Calu3 (cell line): ENCODE measurements at regions not wholly inside any gene's neighbourhood (a gene's known extent, or its start where the extent isn't known, plus 50 kb on each side); places are given as distances from the start of the nearest gene placed in this dataset.

Experiments
- BruUV-seq: library from RNA; stranded (reverse); fragments of 400-500 nt; replicated peaks from 2 replicates; lab custom pipeline; 2021; lab: Mats Ljungman, UMichigan
- CTCF ChIA-PET: fragments of 300-600 bp; sonication (Branson Sonifier 250); formaldehyde crosslinking; loops from one replicate; lab custom pipeline; 2022; ENCODE audit warnings: antibody characterized with exemption; lab: Charles Lee
- DNase-seq: peaks from one replicate; pipeline ENCODE4 v3.0.0; 2022
- H3K27ac Mint-ChIP-seq: one replicate; pipeline ENCODE4 v1.8.0; 2022; ENCODE audit warnings: mixed read lengths; ENCODE audit not compliant: unreplicated experiment
- H3K27me3 Mint-ChIP-seq: one replicate; pipeline ENCODE4 v1.8.0; 2022; ENCODE audit warnings: mixed read lengths; ENCODE audit not compliant: unreplicated experiment
- H3K36me3 Mint-ChIP-seq: one replicate; pipeline ENCODE4 v1.8.0; 2022; ENCODE audit warnings: mild to moderate bottlenecking, moderate library complexity, mixed read lengths; ENCODE audit not compliant: insufficient read depth, unreplicated experiment
- H3K4me1 Mint-ChIP-seq: one replicate; pipeline ENCODE4 v1.8.0; 2022; ENCODE audit warnings: mild to moderate bottlenecking, low read depth, mixed read lengths; ENCODE audit not compliant: unreplicated experiment
- H3K4me3 Mint-ChIP-seq: one replicate; pipeline ENCODE4 v1.8.0; 2022; ENCODE audit warnings: mild to moderate bottlenecking, low read depth, moderate library complexity, mixed read lengths; ENCODE audit not compliant: unreplicated experiment
- H3K9me3 Mint-ChIP-seq: one replicate; pipeline ENCODE4 v1.8.0; 2022; ENCODE audit warnings: low read depth, mixed read lengths; ENCODE audit not compliant: unreplicated experiment
- CTCF ChIP-seq: fragments of 200-600 bp; IDR thresholded peaks from one replicate; pipeline ENCODE4 v1.8.0; 2022; ENCODE audit warnings: antibody characterized with exemption; ENCODE audit not compliant: unreplicated experiment
- intact Hi-C: fragments of 100-400 bp; cut with micrococcal nuclease; formaldehyde crosslinking; loops from one replicate; pipeline ENCODE4 v1.10.0; 2022; ENCODE audit not compliant: unreplicated experiment

DNA sequence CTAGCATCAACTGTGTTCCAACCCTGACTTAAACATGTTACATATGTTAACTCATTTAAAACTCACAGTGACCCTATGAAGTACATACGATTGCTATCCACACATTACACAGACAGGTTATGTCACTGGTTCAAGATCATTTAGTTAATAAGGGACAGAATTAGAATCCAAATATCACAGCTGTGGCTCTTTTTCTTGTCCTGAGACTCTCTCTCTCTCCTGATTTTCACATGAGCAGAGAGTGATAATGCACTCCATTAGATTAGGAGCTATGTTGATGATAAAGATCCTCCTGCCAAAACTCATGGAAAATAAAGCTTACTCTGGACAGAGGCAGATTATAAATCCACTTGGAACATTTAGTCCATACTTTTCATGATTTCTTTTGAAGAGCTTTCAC, 408.3 kb downstream of the PPARGC1A start:
- Mint-ChIP-seq H3K4me1 (peaks cover 16% of the 10 kb centered on the region), H3K9me3 (no peaks in the 10 kb centered on the region), H3K27me3 (no peaks in the 10 kb centered on the region), H3K4me3 (no peak overlapping the region), H3K36me3 (no peaks in the 10 kb centered on the region), H3K27ac (no peak overlapping the region)
- no peak for DNase-seq
- CTCF ChIA-PET: no interaction called here
- intact Hi-C loops: no loop called here
- no TSS peak for BruUV-seq
- no peak for TF ChIP-seq CTCF

- Mint-ChIP-seq H3K27ac (no peak overlapping the region), H3K4me3 (no peak overlapping the region)
- BruUV-seq: no TSS peak
These were observed 411.9 kb downstream of the PPARGC1A start for GRCh38 chr4:23477905-23478304.

GRCh38 chr4:23476515-23477090, 413.2 kb downstream of the PPARGC1A start:
- Mint-ChIP-seq H3K4me3 (no peak overlapping the region), H3K27me3 (no peaks in the 10 kb centered on the region), H3K9me3 (peaks cover 8% of the 10 kb centered on the region), H3K27ac (peak overlapping the region; percentile 45), H3K36me3 (no peaks in the 10 kb centered on the region), H3K4me1 (peaks cover 16% of the 10 kb centered on the region)
- CTCF ChIA-PET: no interaction called here
- intact Hi-C loops: no loop called here
- TF ChIP-seq CTCF: no peak
- BruUV-seq: no TSS peak
- peak; percentile 54 for DNase-seq

More at GRCh38 chr4:23477905-23478304, 411.9 kb downstream of the PPARGC1A start:
- Mint-ChIP-seq H3K27me3 (no peaks in the 10 kb centered on the region), H3K4me1 (peaks cover 16% of the 10 kb centered on the region), H3K9me3 (no peaks in the 10 kb centered on the region), H3K36me3 (no peaks in the 10 kb centered on the region)
- CTCF ChIA-PET: no interaction called here
- no peak for DNase-seq
- intact Hi-C loops: no loop called here
- TF ChIP-seq CTCF: no peak

DNA sequence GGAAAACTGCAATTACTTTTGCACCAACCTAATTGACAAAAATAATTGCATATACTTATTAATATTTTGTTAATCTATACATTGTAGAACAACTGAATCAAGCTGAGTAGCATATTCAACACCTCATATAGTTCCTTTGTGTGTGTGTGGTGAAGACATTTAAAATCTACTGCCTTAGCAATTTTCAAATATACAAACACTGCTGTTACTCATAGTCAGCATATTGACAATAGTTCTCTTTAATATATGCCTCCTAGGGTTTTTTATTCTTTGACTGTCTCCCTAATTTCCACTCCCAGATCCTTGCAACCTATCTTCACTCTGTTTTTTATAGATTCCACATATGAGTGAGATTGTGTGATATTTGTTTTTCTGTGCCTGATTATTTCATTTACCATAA, 426.8 kb downstream of the PPARGC1A start:
- H3K36me3 Mint-ChIP-seq: no peaks in the 10 kb centered on the region
- BruUV-seq: no TSS peak

More for the DNA sequence above, 426.8 kb downstream of the PPARGC1A start:
- no peak for TF ChIP-seq CTCF
- no peaks in the 10 kb centered on the region for H3K27me3 Mint-ChIP-seq
- H3K4me3 Mint-ChIP-seq: no peak overlapping the region
- no peak for DNase-seq
- H3K4me1 Mint-ChIP-seq: no peaks in the 10 kb centered on the region
- CTCF ChIA-PET: no interaction called here
- intact Hi-C loops: no loop called here
- H3K9me3 Mint-ChIP-seq: no peaks in the 10 kb centered on the region
- H3K27ac Mint-ChIP-seq: no peak overlapping the region
